HG03442 (cell line): ENCODE measurements at regions not wholly inside any gene's neighbourhood (a gene's known extent, or its start where the extent isn't known, plus 50 kb on each side); places are given as distances from the start of the nearest gene placed in this dataset.

Experiments
- ATAC-seq: cut with Tn5 transposase; IDR thresholded peaks from one replicate; pipeline ENCODE4 v1.9.1; 2021; ENCODE audit warnings: mild to moderate bottlenecking, moderate library complexity; ENCODE audit not compliant: unreplicated experiment

GRCh38 chr7:46744957-46745706 is 824.1 kb upstream of the IGFBP3 start:
- ATAC-seq: no peak

- no peak for ATAC-seq
These were observed 821.5 kb upstream of the IGFBP3 start for GRCh38 chr7:46742601-46743000.

- ATAC-seq: no peak
These were observed 821.0 kb upstream of the IGFBP3 start for GRCh38 chr7:46741938-46742540.

- ATAC-seq: no peak
These were observed 820.1 kb upstream of the IGFBP3 start for GRCh38 chr7:46741181-46741580.

DNA sequence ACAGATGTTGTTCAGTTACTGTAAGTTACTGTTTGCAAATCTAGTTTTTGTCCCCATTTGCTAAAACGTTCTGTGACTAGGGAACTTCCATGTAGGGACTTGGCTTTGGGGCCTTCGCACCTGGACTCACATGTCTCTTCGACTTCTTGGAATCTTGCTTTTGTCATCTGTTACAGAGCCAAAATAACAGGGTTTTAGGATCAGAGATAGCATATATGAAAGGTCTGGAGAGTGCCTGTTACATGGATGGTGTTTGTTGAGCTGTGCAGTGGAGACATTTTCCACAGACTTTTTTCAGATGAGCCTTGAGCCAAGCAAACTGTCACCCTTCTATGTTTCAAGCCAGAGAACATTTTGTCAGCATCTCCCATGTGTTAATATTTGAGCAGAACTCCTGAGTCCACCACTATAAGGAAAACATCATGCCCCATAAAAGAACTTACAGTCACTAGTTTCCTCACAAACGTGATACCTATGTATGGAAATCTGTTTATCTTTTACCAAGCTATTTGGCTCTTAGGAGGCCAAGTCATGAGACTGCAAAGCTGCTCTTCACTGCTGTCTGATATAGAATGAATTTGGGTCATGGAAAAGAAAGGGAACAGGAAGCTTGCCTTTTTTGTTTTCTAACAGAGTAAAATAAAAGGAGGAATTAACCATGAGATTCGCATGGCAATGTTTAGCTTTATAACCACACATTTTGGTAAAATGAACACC is 818.6 kb upstream of the IGFBP3 start:
- ATAC-seq: no peak

DNA sequence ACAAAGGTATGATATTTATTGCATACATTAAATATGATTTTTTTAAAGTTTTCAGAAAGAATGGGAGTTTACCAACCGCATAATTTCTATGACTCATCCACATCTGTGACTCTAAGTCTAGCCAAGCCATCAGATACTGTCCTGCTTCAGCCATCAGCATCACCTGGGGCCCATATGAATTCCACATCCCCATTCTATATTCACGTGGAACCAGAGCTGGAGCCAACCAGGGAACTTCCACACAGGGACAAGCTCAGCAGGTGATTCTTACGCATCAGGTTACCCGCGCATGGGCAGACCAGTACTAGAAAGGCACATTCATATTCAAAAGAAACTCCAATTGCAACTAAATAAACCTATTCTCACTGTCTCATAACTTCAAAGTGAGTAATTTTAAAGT is 817.7 kb upstream of the IGFBP3 start:
- no peak for ATAC-seq

DNA sequence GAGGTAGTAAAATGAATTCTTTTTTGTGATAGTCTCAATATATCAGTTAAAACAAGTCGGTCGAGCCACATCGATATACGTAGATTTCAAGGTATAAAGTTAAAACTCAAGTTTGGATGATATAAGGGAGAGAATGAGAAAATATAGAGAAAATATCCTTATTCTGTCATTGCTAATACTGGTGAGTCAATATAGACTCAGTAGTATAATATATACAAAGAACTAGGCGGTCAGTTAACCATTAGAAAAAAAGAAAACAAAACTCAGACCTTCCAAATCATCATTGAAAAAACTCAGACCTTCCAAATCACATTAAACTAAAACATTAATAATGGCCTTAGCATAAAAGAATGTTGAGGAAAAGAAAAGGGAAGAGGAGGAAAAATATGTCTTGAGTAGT is 817.1 kb upstream of the IGFBP3 start:
- ATAC-seq: no peak

- no peak for ATAC-seq
These were observed 804.8 kb upstream of the IGFBP3 start for GRCh38 chr7:46725838-46726237.

GRCh38 chr7:46725136-46725535 is 804.1 kb upstream of the IGFBP3 start:
- no peak for ATAC-seq

DNA sequence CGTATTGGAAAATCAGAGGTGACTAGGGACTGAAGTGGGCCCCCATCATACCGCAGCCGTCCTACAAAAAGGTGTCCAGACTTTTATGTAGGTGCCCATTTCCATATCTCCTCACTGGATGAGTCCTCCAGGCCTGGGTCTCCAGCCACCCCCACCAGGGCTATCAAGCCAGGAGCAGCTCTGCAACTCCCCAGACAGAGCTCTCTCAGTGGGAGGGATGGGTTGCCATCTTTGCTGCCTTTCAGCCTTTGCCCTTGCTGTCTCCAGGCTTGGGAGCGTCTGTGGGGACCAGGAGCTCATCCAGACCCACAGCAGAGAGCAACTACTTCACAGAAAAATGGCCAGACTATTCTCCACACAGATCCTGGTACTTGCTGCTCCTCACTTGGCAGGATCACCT is 802.7 kb upstream of the IGFBP3 start:
- no peak for ATAC-seq

DNA sequence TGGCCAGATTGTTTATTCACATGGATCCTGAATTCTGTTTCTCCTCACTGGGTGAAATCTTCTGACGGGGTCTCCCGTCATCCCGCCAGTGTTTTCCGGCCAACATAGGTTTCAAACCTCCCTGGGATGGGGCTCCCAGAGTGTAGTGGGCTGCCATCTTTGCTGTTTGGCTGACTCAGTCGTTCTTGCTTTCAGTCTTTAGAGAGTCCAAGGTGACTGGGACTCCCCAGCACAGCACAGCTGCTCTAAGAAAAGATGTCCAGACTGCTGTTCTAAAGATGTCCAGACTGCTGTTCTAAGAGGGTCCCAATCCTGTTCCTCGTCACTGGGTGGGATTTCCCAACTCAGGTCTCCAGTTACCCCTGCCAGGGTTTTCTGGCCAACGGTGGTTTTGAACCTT is 801.9 kb upstream of the IGFBP3 start:
- no peak for ATAC-seq

DNA sequence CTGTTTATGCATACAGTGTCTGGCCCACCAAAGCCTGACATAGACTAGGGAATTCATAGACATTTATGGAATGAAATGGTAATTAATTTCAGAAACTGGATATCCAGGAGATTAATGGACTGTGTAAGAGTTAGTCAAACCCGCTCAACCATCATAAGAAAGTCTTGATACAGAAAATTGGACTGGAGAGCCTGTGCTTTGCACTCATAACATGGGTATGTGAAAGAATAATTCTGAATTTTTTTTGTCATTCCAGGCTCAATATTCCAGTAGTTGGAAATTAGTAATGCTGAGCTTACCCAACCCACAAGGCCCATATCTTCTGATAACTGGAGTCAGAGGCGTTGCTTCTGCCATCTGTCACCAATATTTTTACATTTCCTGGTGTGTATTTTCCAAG is 799.7 kb upstream of the IGFBP3 start:
- no peak for ATAC-seq

- no peak for ATAC-seq
These were observed 798.5 kb upstream of the IGFBP3 start for GRCh38 chr7:46719616-46720015.

- ATAC-seq: no peak
These were observed 795.9 kb upstream of the IGFBP3 start for GRCh38 chr7:46716926-46717325.

GRCh38 chr7:46715579-46715978 is 794.5 kb upstream of the IGFBP3 start:
- ATAC-seq: no peak

DNA sequence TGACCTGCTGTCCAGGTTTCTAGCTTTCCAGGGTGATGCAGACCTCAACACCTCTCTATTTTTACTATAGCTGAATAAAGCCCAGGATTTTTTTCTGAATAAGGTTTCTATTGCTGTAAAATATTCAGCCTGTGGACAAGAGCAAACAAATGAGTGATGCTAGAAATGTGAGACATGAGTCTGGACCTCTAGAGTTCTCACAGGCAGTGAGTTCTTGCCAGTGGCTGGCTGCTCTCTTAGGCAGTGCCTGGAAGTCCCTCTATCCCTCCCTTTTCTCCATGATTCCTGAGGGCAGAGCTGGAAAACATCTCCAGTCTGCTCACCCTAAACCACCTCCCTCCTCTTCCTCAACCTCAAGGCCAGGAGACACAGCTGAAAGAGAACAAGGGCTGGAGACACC is 793.8 kb upstream of the IGFBP3 start:
- ATAC-seq: no peak

GRCh38 chr7:46713868-46714596 is 793.0 kb upstream of the IGFBP3 start:
- ATAC-seq: no peak

- no peak for ATAC-seq
These were observed 789.9 kb upstream of the IGFBP3 start for GRCh38 chr7:46710927-46711326.

- no peak for ATAC-seq
These were observed 786.9 kb upstream of the IGFBP3 start for GRCh38 chr7:46707973-46708372.

DNA sequence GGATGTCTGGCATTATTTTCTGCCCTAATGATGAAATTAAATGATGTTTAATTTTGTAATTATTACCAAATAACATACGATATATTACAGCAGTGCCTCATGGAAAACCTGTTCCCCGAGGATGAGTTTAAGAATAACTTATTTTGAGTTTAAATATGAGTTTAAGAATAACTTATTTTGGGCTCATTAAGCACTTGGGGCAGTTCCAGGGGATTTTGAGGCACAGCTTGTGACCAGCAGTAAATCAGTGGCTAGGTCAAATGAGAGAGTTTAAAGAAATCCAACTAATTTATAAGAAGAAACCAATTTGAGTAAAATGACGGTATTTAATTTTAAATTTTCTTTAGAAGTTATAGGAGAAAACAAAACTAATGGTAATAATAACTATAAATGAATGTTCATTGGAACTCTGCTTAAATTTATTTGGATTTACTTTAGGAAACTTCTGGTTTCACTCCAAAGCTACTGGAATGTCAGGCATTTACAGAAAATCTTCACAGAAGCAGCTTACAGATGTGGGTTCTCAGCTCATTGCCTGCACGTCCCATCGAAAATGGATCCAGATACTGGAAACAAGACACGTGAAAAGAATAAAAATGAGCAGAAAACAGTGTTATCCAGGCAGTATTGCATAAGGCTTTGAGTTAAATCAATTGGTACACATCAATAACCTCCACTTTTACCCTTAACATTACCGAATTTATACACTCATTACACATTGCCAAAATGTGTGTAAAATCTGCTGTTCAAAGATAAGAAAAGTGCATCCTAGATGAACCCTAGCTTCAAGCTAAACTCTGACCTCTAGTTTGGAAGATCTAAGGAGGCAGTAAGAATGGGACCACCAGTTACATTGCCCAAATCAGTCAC is 784.5 kb upstream of the IGFBP3 start:
- no peak for ATAC-seq

- no peak for ATAC-seq
These were observed 775.7 kb upstream of the IGFBP3 start for GRCh38 chr7:46696741-46697140.
